HCT116 (cell line): ENCODE measurements at regions not wholly inside any gene's neighbourhood (a gene's known extent, or its start where the extent isn't known, plus 50 kb on each side); places are given as distances from the start of the nearest gene placed in this dataset.

Experiments
- ATAC-seq: fragments of 200-7000 bp; cut with Tn5 transposase; 2 replicates; pipeline ENCODE4 v1.9.1; 2020; ENCODE audit warnings: mild to moderate bottlenecking, moderate library complexity
- BruUV-seq: library from RNA; stranded (reverse); fragments of 400-500 nt; replicated peaks from 2 replicates; lab custom pipeline; 2021; lab: Mats Ljungman, UMichigan
- CTCF ChIA-PET: fragments of 300-600 bp; sonication (Branson Sonifier 250); formaldehyde crosslinking; loops from one replicate; lab custom pipeline; 2021; ENCODE audit warnings: antibody characterized with exemption; lab: Charles Lee
- POLR2A ChIA-PET: fragments of 300-600, 350-600 bp; sonication (Branson Sonifier 250); formaldehyde crosslinking; loops from one replicate; lab custom pipeline; 2021; ENCODE audit warnings: antibody characterized with exemption; lab: Charles Lee
- RAD21 ChIA-PET, 2 experiments: fragments of 300-600 bp; sonication (Branson Sonifier 250); formaldehyde crosslinking; loops; one replicate each; lab custom pipeline; 2023; ENCODE audit warnings: low total read pairs in 2 of 2; ENCODE audit not compliant: uncharacterized antibody in 2 of 2, unreplicated experiment in 2 of 2, low non-redundant PET in 1 of 2; lab: Charles Lee
- DNase-seq: peaks from one replicate; pipeline ENCODE4 v3.0.0-alpha.2; 2010; ENCODE audit warnings: low read depth, low spot score
- H2AFZ ChIP-seq: fragments of 200-600 bp; shearing (Covaris generic), sonication (generic); 2 replicates; pipeline ENCODE4 v1.6.1; 2017; ENCODE audit warnings: low read depth, mixed run types, mixed read lengths, antibody characterized with exemption, low read length; ENCODE audit not compliant: poor library complexity, severe bottlenecking
- H3K27ac ChIP-seq: 2 replicates; pipeline ENCODE4 v1.5.1; 2012; ENCODE audit warnings: low read depth, low read length
- H3K27me3 ChIP-seq: fragments of 200-600 bp; sonication (generic); 2 replicates; pipeline ENCODE4 v1.6.1; 2016; ENCODE audit warnings: mixed run types, low read length, mixed read lengths; ENCODE audit not compliant: insufficient read depth
- H3K36me3 ChIP-seq, 2 experiments: fragments of 200-500 bp in 1 of 2; fragments of 200-600 bp in 1 of 2; sonication (Bioruptor generic) in 1 of 2; sonication (generic) in 1 of 2; 2 replicates each; pipeline versions ENCODE4 v1.5.1 to v1.6.1; 2014 to 2016; ENCODE audit warnings: low read length in 2 of 2, inconsistent platforms in 1 of 2, mixed read lengths in 1 of 2, mixed run types in 1 of 2; ENCODE audit not compliant: insufficient read depth in 2 of 2, control insufficient read depth in 1 of 2
- H3K4me1 ChIP-seq, 2 experiments: fragments of 200-600 bp in 1 of 2; sonication (generic) in 1 of 2; 2 replicates each; pipeline versions ENCODE4 v1.5.1 to v1.6.1; 2012 to 2017; ENCODE audit warnings: low read length in 2 of 2, inconsistent platforms in 1 of 2, mild to moderate bottlenecking in 1 of 2, mixed read lengths in 1 of 2, mixed run types in 1 of 2, moderate library complexity in 1 of 2; ENCODE audit not compliant: insufficient read depth in 2 of 2, control insufficient read depth in 1 of 2
- H3K4me2 ChIP-seq: fragments of 200-600 bp; sonication (generic); 2 replicates; pipeline ENCODE4 v1.6.1; 2017; ENCODE audit warnings: mixed run types, low read length, mixed read lengths
- H3K4me3 ChIP-seq, 2 experiments: fragments of 200-600 bp in 1 of 2; sonication (generic) in 1 of 2; replicated peaks in 1 of 2; 2 replicates each; pipeline ENCODE4 v1.5.1; 2011 to 2016; ENCODE audit warnings: low read length in 2 of 2, control low read depth in 1 of 2, low read depth in 1 of 2, mild to moderate bottlenecking in 1 of 2, mixed read lengths in 1 of 2, mixed run types in 1 of 2
- H3K79me2 ChIP-seq: fragments of 200-600 bp; sonication (generic); 2 replicates; pipeline ENCODE4 v1.6.1; 2017; ENCODE audit warnings: mild to moderate bottlenecking, mixed run types, low read length, moderate library complexity, mixed read lengths; ENCODE audit not compliant: insufficient read depth
- H3K9ac ChIP-seq: fragments of 200-600 bp; sonication (generic); 2 replicates; pipeline ENCODE4 v1.6.1; 2016; ENCODE audit warnings: low read length, mixed read lengths
- H3K9me2 ChIP-seq: fragments of 200-600 bp; sonication (generic), shearing (Covaris generic); 2 replicates; pipeline ENCODE4 v1.6.1; 2017; ENCODE audit warnings: mixed run types, mild to moderate bottlenecking, moderate library complexity; ENCODE audit not compliant: insufficient read depth
- H3K9me3 ChIP-seq, 2 experiments: fragments of 200-500 bp in 1 of 2; fragments of 200-600 bp in 1 of 2; sonication (Bioruptor generic) in 1 of 2; sonication (generic) in 1 of 2; 2 replicates each; pipeline ENCODE4 v1.6.1; 2014 to 2017; ENCODE audit warnings: low read length in 2 of 2, mixed read lengths in 2 of 2, inconsistent platforms in 1 of 2, low read depth in 1 of 2, mild to moderate bottlenecking in 1 of 2, mixed run types in 1 of 2, moderate library complexity in 1 of 2; ENCODE audit not compliant: control insufficient read depth in 1 of 2, insufficient read depth in 1 of 2
- H4K20me1 ChIP-seq: fragments of 200-600 bp; sonication (generic), shearing (Covaris generic); 2 replicates; pipeline ENCODE4 v1.6.1; 2017; ENCODE audit warnings: mixed run types, mild to moderate bottlenecking, moderate library complexity; ENCODE audit not compliant: insufficient read depth
- CEBPB ChIP-seq: IDR thresholded peaks from 2 replicates; pipeline ENCODE4 v1.6.1; 2012; ENCODE audit warnings: low read depth
- EGR1 ChIP-seq: IDR thresholded peaks from 2 replicates; pipeline ENCODE4 v1.6.1; 2012; ENCODE audit warnings: low read depth
- EZH2 ChIP-seq: fragments of 200-600 bp; sonication (generic); IDR thresholded peaks from 2 replicates; pipeline ENCODE4 v1.6.1; 2017; ENCODE audit warnings: antibody characterized with exemption, mixed run types
- TCF7L2 ChIP-seq: IDR thresholded peaks from 2 replicates; pipeline ENCODE4 v1.7.0; 2011; ENCODE audit warnings: borderline replicate concordance, inconsistent platforms; ENCODE audit not compliant: insufficient read depth, insufficient read length; ENCODE audit errors: extremely low read depth
- intact Hi-C: fragments of 100-400 bp; cut with micrococcal nuclease; formaldehyde crosslinking; loops from 2 replicates; pipeline ENCODE4 v1.10.0; 2022
- TF ChIP-seq, protein P1 (sequence below): IDR thresholded peaks from 2 replicates; pipeline ENCODE4 v1.6.1; 2011; ENCODE audit warnings: mild to moderate bottlenecking, low read length, moderate library complexity; ENCODE audit not compliant: insufficient replicate concordance; ENCODE audit errors: extremely low read depth

DNA sequence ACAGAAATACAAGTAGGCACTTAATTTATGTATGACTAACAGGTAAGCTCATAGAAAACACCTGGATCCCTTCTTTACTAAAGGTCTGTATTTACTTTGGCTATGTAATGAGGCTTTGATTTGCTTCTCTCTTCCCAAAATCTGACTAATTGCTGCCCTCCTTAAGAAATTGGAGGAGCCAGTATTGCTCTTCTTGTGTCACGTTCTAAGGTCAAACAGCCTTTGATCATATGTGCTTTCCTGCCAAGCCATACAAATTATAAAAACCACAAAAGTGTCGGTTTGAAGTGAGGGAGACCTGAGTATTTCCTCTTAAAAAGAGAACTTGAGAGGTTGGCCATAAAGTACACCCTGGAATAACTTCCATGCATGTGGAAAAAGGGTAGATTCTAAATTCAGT is 112.1 kb upstream of the MB21D2 start:
- intact Hi-C loops, result no loop called here
- BruUV-seq, result no TSS peak
- ATAC-seq, result no peak
- TF ChIP-seq, protein P1, sequence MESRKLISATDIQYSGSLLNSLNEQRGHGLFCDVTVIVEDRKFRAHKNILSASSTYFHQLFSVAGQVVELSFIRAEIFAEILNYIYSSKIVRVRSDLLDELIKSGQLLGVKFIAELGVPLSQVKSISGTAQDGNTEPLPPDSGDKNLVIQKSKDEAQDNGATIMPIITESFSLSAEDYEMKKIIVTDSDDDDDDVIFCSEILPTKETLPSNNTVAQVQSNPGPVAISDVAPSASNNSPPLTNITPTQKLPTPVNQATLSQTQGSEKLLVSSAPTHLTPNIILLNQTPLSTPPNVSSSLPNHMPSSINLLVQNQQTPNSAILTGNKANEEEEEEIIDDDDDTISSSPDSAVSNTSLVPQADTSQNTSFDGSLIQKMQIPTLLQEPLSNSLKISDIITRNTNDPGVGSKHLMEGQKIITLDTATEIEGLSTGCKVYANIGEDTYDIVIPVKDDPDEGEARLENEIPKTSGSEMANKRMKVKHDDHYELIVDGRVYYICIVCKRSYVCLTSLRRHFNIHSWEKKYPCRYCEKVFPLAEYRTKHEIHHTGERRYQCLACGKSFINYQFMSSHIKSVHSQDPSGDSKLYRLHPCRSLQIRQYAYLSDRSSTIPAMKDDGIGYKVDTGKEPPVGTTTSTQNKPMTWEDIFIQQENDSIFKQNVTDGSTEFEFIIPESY, result no peak
- TF ChIP-seq TCF7L2 (peak; percentile 60), EGR1 (no peak)
- TF ChIP-seq, all 23 proteins: peak for 1
- POLR2A ChIA-PET, result no interaction called here
- Histone ChIP-seq H4K20me1 (no peaks in the 10 kb centered on the region; the same call in 1 of the 2 replicates), H3K9me2 (no peaks in the 10 kb centered on the region), H3K4me2 (no peak overlapping the region), H3K27me3 (peaks cover 3% of the 10 kb centered on the region; the same call in 1 of the 2 replicates), H3K9ac (no peak overlapping the region), H3K36me3 (no peaks in the 10 kb centered on the region), H2AFZ (no peak overlapping the region), H3K4me3 (no peak overlapping the region), H3K27ac (no peak overlapping the region), H3K4me1 (no peaks in the 10 kb centered on the region), H3K9me3 (no peaks in the 10 kb centered on the region), H3K79me2 (no peaks in the 10 kb centered on the region)
- RAD21 ChIA-PET, result no interaction called here
- DNase-seq, result no peak
- CTCF ChIA-PET, result no interaction called here

DNA sequence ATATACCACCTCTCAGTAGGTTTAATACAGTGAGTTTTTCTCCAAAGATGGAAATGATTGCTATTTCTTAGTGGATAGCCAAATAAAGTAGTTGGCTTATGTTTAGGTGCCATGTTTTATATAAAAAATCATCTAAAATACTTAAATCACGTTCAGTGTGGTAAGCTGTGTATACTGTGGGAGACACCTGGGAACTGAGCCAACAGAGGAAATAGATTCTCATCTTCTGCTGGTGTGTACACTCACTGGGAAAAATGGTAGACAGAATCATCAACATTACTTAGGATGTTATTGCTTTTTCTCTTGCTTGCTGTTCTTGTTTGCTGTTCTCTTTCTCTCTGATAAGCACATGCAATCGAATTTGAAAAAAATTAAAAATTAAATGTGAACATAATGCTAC is 112.6 kb upstream of the MB21D2 start:
- ATAC-seq (no peak), DNase-seq (no peak)
- no peaks in the 10 kb centered on the region for H3K9me2 ChIP-seq
- no peak overlapping the region for H3K4me2 ChIP-seq
- H3K79me2 ChIP-seq, result no peaks in the 10 kb centered on the region
- intact Hi-C loops, result no loop called here
- H2AFZ ChIP-seq, result no peak overlapping the region
- RAD21 ChIA-PET, result no interaction called here
- H3K9ac ChIP-seq, result no peak overlapping the region
- H3K4me3 ChIP-seq, result no peak overlapping the region
- no peak overlapping the region for H3K27ac ChIP-seq
- no TSS peak for BruUV-seq
- CTCF ChIA-PET, result no interaction called here
- POLR2A ChIA-PET, result no interaction called here
- H3K9me3 ChIP-seq, result no peaks in the 10 kb centered on the region
- TF ChIP-seq, protein P1, result no peak
- TF ChIP-seq CEBPB (no peak), EZH2 (no peak)
- no peaks in the 10 kb centered on the region for H3K36me3 ChIP-seq
- H4K20me1 ChIP-seq, result no peaks in the 10 kb centered on the region; the same call in 1 of the 2 replicates
- H3K4me1 ChIP-seq, result no peaks in the 10 kb centered on the region
- peaks cover 3% of the 10 kb centered on the region; the same call in 1 of the 2 replicates for H3K27me3 ChIP-seq
